ENCODE measurements at regions not wholly inside any gene's neighbourhood (a gene's known extent, or its start where the extent isn't known, plus 50 kb on each side); places are given as distances from the start of the nearest gene placed in this dataset.

DNA sequence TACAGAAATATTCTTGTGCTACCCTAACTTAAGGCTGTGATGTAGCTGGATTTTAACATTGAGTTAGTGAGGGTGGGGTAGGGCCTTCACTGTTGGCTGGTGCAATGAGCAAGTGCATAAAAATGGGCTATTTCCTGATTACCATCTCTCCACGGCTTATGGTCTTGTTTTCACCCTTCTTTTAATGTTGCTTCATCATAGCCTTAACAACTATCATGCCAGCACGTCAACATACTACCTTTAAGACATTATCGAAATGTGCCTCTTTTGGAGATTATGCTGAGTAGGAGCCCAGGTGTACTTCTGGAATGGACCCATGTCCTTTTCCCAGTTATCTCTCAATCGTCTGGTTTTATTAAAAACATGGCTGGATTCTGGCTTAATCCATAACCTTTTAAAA lies 350.9 kb upstream of the ACTBL2 start:
- TF ChIP-seq, protein P1, sequence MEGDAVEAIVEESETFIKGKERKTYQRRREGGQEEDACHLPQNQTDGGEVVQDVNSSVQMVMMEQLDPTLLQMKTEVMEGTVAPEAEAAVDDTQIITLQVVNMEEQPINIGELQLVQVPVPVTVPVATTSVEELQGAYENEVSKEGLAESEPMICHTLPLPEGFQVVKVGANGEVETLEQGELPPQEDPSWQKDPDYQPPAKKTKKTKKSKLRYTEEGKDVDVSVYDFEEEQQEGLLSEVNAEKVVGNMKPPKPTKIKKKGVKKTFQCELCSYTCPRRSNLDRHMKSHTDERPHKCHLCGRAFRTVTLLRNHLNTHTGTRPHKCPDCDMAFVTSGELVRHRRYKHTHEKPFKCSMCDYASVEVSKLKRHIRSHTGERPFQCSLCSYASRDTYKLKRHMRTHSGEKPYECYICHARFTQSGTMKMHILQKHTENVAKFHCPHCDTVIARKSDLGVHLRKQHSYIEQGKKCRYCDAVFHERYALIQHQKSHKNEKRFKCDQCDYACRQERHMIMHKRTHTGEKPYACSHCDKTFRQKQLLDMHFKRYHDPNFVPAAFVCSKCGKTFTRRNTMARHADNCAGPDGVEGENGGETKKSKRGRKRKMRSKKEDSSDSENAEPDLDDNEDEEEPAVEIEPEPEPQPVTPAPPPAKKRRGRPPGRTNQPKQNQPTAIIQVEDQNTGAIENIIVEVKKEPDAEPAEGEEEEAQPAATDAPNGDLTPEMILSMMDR (IDR thresholded peaks at IDR 0.05), result no peak
- TF ChIP-seq EZH2 (IDR thresholded peaks at IDR 0.05; ENCODE audit: borderline replicate concordance, insufficient read depth, low read depth, low read length, poor library complexity, severe bottlenecking), result no peak
